H9 (cell line): ENCODE measurements at regions not wholly inside any gene's neighbourhood (a gene's known extent, or its start where the extent isn't known, plus 50 kb on each side); places are given as distances from the start of the nearest gene placed in this dataset.

Experiments used
- DNase-seq: peaks from one replicate; pipeline ENCODE4 v3.0.0-alpha.2; 2017
- H2AFZ ChIP-seq: one replicate; pipeline ENCODE4 v1.6.1; 2013; ENCODE audit warnings: mild to moderate bottlenecking, low read length, control low read depth, moderate library complexity
- H2AK5ac ChIP-seq: 2 replicates; pipeline ENCODE4 v1.6.1; 2013; ENCODE audit warnings: low read length, control low read depth, mixed read lengths; ENCODE audit not compliant: insufficient read length
- H2BK120ac ChIP-seq: one replicate; pipeline ENCODE4 v1.6.1; 2013; ENCODE audit warnings: low read depth, mild to moderate bottlenecking, low read length, control low read depth, inconsistent platforms; ENCODE audit not compliant: poor library complexity, severe bottlenecking
- H2BK12ac ChIP-seq: 2 replicates; pipeline ENCODE4 v1.6.1; 2013; ENCODE audit warnings: low read length, control low read depth, mixed read lengths, low read depth; ENCODE audit not compliant: insufficient read length
- H2BK15ac ChIP-seq: 2 replicates; pipeline ENCODE4 v1.6.1; 2013; ENCODE audit warnings: low read depth, low read length, control low read depth
- H2BK20ac ChIP-seq: one replicate; pipeline ENCODE4 v1.6.1; 2013; ENCODE audit warnings: low read depth, mild to moderate bottlenecking, low read length, control low read depth, inconsistent platforms; ENCODE audit not compliant: poor library complexity, severe bottlenecking
- H2BK5ac ChIP-seq: 2 replicates; pipeline ENCODE4 v1.6.1; 2013; ENCODE audit warnings: low read length, control low read depth, mixed read lengths; ENCODE audit not compliant: insufficient read length
- H3K14ac ChIP-seq: 2 replicates; pipeline ENCODE4 v1.6.1; 2013; ENCODE audit warnings: low read length, control low read depth; ENCODE audit not compliant: insufficient read depth
- H3K18ac ChIP-seq: 2 replicates; pipeline ENCODE4 v1.6.1; 2013; ENCODE audit warnings: low read depth, mild to moderate bottlenecking, mixed read lengths, low read length, control low read depth; ENCODE audit not compliant: insufficient read length
- H3K23ac ChIP-seq: 2 replicates; pipeline ENCODE4 v1.6.1; 2013; ENCODE audit warnings: low read length, control low read depth, mixed read lengths, low read depth; ENCODE audit not compliant: insufficient read length
- H3K23me2 ChIP-seq: 2 replicates; pipeline ENCODE4 v1.6.1; 2013; ENCODE audit warnings: low read depth, mild to moderate bottlenecking, mixed read lengths, low read length, control low read depth; ENCODE audit not compliant: insufficient read length, poor library complexity, severe bottlenecking
- H3K27ac ChIP-seq: 2 replicates; pipeline ENCODE4 v1.5.1; 2013; ENCODE audit warnings: low read length, control low read depth, mixed read lengths, low read depth; ENCODE audit not compliant: insufficient read length
- H3K27me3 ChIP-seq: 2 replicates; pipeline ENCODE4 v1.6.1; 2013; ENCODE audit warnings: low read length, control low read depth, inconsistent platforms; ENCODE audit not compliant: insufficient read depth
- H3K4ac ChIP-seq: 2 replicates; pipeline ENCODE4 v1.6.1; 2013; ENCODE audit warnings: low read depth, mild to moderate bottlenecking, control low read depth, inconsistent platforms, low read length, moderate library complexity
- H3K4me1 ChIP-seq: 2 replicates; pipeline ENCODE4 v1.6.1; 2013; ENCODE audit warnings: low read length, control low read depth, inconsistent platforms; ENCODE audit not compliant: insufficient read depth
- H3K4me2 ChIP-seq: 2 replicates; pipeline ENCODE4 v1.6.1; 2013; ENCODE audit warnings: low read length, control low read depth, mixed read lengths; ENCODE audit not compliant: insufficient read length, insufficient read depth
- H3K56ac ChIP-seq: 2 replicates; pipeline ENCODE4 v1.6.1; 2013; ENCODE audit warnings: low read depth, mild to moderate bottlenecking, mixed read lengths, low read length, control low read depth; ENCODE audit not compliant: insufficient read length
- H3K79me1 ChIP-seq: 2 replicates; pipeline ENCODE4 v1.6.1; 2013; ENCODE audit warnings: low read depth, mild to moderate bottlenecking, moderate library complexity, low read length, control low read depth, inconsistent platforms; ENCODE audit not compliant: insufficient read depth, poor library complexity, severe bottlenecking
- H3K79me2 ChIP-seq: 2 replicates; pipeline ENCODE4 v1.6.1; 2013; ENCODE audit warnings: low read length, control low read depth, inconsistent platforms; ENCODE audit not compliant: insufficient read depth
- H3K9ac ChIP-seq: 2 replicates; pipeline ENCODE4 v1.6.1; 2013; ENCODE audit warnings: low read length, control low read depth, mixed read lengths; ENCODE audit not compliant: insufficient read length; ENCODE audit errors: extremely low read depth
- H3K9me3 ChIP-seq: one replicate; pipeline ENCODE4 v1.6.1; 2013; ENCODE audit warnings: low read depth, low read length, inconsistent platforms; ENCODE audit not compliant: control insufficient read depth
- H3T11ph ChIP-seq: one replicate; pipeline ENCODE4 v1.6.1; 2013; ENCODE audit warnings: mild to moderate bottlenecking, low read length, control low read depth, inconsistent platforms
- H4K20me1 ChIP-seq: one replicate; pipeline ENCODE4 v1.6.1; 2013; ENCODE audit not compliant: control insufficient read depth, insufficient read length, insufficient read depth
- H4K5ac ChIP-seq: 2 replicates; pipeline ENCODE4 v1.6.1; 2013; ENCODE audit warnings: low read depth, mild to moderate bottlenecking, mixed read lengths, low read length, control low read depth; ENCODE audit not compliant: insufficient read length
- H4K8ac ChIP-seq: replicated peaks from 2 replicates; pipeline ENCODE4 v1.6.1; 2013; ENCODE audit warnings: low read length, control low read depth, mixed read lengths, low read depth; ENCODE audit not compliant: insufficient read length
- H4K91ac ChIP-seq: 2 replicates; pipeline ENCODE4 v1.6.1; 2013; ENCODE audit warnings: low read depth, mild to moderate bottlenecking, moderate library complexity, mixed read lengths, low read length, control low read depth; ENCODE audit not compliant: insufficient read length
- H3K27ac Mint-ChIP-seq, 3 experiments: 2 replicates in 2 of 3; 3 replicates in 1 of 3; pipeline ENCODE4 v1.8.0; 2020 to 2021; ENCODE audit warnings: mixed read lengths in 3 of 3, mild to moderate bottlenecking in 1 of 3, moderate library complexity in 1 of 3
- H3K27me3 Mint-ChIP-seq: 2 replicates; pipeline ENCODE4 v1.8.0; 2021; ENCODE audit warnings: low read depth, mild to moderate bottlenecking, moderate library complexity, mixed read lengths
- H3K36me3 Mint-ChIP-seq, 3 experiments: 2 replicates in 2 of 3; 3 replicates in 1 of 3; pipeline ENCODE4 v1.8.0; 2020 to 2021; ENCODE audit warnings: low read depth in 3 of 3, mixed read lengths in 3 of 3; ENCODE audit not compliant: insufficient read depth in 1 of 3
- H3K4me1 Mint-ChIP-seq, 2 experiments: 2 replicates each; pipeline ENCODE4 v1.8.0; 2020; ENCODE audit warnings: mixed read lengths in 2 of 2
- H3K4me3 Mint-ChIP-seq, 2 experiments: 2 replicates in 1 of 2; 3 replicates in 1 of 2; pipeline ENCODE4 v1.8.0; 2020 to 2021; ENCODE audit warnings: mild to moderate bottlenecking in 2 of 2, mixed read lengths in 2 of 2, moderate library complexity in 1 of 2
- H3K9me3 Mint-ChIP-seq, 2 experiments: 2 replicates in 1 of 2; 3 replicates in 1 of 2; pipeline ENCODE4 v1.8.0; 2020; ENCODE audit warnings: mild to moderate bottlenecking in 2 of 2, mixed read lengths in 2 of 2, moderate library complexity in 1 of 2
- CTCF ChIP-seq: fragments of 200-600 bp; sonication (generic); conservative IDR thresholded peaks from 3 replicates; pipeline ENCODE4 v1.8.0; 2021; ENCODE audit warnings: antibody characterized with exemption, mild to moderate bottlenecking
- WGBS: extraction: QIAGEN DNeasy Blood & Tissue Kit; methylation state at CpG from one replicate; pipeline ENCODE4 v1.1.7; 2013; ENCODE audit warnings: missing lambda C conversion rate, low lambda C conversion rate, mixed read lengths; ENCODE audit not compliant: insufficient read length; ENCODE audit errors: extremely low coverage; 5-methylcytosine and 5-hydroxymethylcytosine counted together

GRCh38 chr3:177744873-177745606 is 547.8 kb upstream of the TBL1XR1 start:
- Histone ChIP-seq H3K14ac (no peak overlapping the region), H2BK12ac (no peak overlapping the region), H2AK5ac (no peak overlapping the region), H4K5ac (no peak overlapping the region), H4K91ac (no peak overlapping the region), H3K23me2 (no peaks in the 10 kb centered on the region), H3K4me1 (no peaks in the 10 kb centered on the region; the same call in 1 of the 2 replicates), H2BK15ac (no peak overlapping the region), H3K27ac (no peak overlapping the region), H2BK5ac (no peak overlapping the region), H2BK20ac (no peak overlapping the region), H3K4me2 (no peak overlapping the region), H3K4ac (no peak overlapping the region), H3T11ph (no peak overlapping the region), H3K79me2 (no peaks in the 10 kb centered on the region), H3K23ac (no peak overlapping the region), H3K9me3 (no peaks in the 10 kb centered on the region), H3K79me1 (no peaks in the 10 kb centered on the region), H4K20me1 (no peaks in the 10 kb centered on the region), H2BK120ac (no peak overlapping the region), H3K18ac (no peak overlapping the region), H3K9ac (no peak overlapping the region), H3K27me3 (no peaks in the 10 kb centered on the region), H4K8ac (no peak overlapping the region), H3K56ac (no peak overlapping the region), H2AFZ (no peak overlapping the region)
- no peaks in the 10 kb centered on the region for H3K27me3 Mint-ChIP-seq
- H3K4me3 Mint-ChIP-seq = no peak overlapping the region
- DNase-seq = no peak
- peaks cover 6 to 12% of the 10 kb centered on the region in 2 experiments for H3K4me1 Mint-ChIP-seq
- peaks cover 0 to 2% of the 10 kb centered on the region in 2 experiments; a peak in 1 of 5 replicates for H3K9me3 Mint-ChIP-seq
- peaks cover 0 to 4% (median 0%) of the 10 kb centered on the region in 3 experiments; a peak in 2 of 7 replicates for H3K36me3 Mint-ChIP-seq
- no peak for TF ChIP-seq CTCF
- no CpG with 5 or more reads among the region's 6 CpGs for WGBS
- H3K27ac Mint-ChIP-seq = no peak overlapping the region
